HG02642 (cell line): ENCODE measurements at regions not wholly inside any gene's neighbourhood (a gene's known extent, or its start where the extent isn't known, plus 50 kb on each side); places are given as distances from the start of the nearest gene placed in this dataset.
"Not testable (repeated sequence)": the region's sequence is repeated elsewhere in the genome, so short reads cannot be mapped to it uniquely, and the experiment has no call there.

Source experiments
- ATAC-seq: cut with Tn5 transposase; IDR thresholded peaks from one replicate; pipeline ENCODE4 v1.9.1; 2021; ENCODE audit warnings: mild to moderate bottlenecking; ENCODE audit not compliant: unreplicated experiment, poor library complexity

GRCh38 chr3:194959666-194960065, 274.0 kb downstream of the FAM43A start:
- not testable (repeated sequence) for ATAC-seq

- no peak for ATAC-seq
Observed at GRCh38 chr3:194960446-194961032, 274.9 kb downstream of the FAM43A start.

- ATAC-seq, result no peak
Observed at GRCh38 chr3:194961149-194961548, 275.5 kb downstream of the FAM43A start.

GRCh38 chr3:194961571-194961970, 275.9 kb downstream of the FAM43A start:
- ATAC-seq, result no peak

- ATAC-seq, result no peak
Observed at GRCh38 chr3:194962056-194962455, 276.4 kb downstream of the FAM43A start.

GRCh38 chr3:194964809-194965208, 279.1 kb downstream of the FAM43A start:
- no peak for ATAC-seq

GRCh38 chr3:194967151-194968117, 281.8 kb downstream of the FAM43A start:
- ATAC-seq, result no peak

GRCh38 chr3:194970066-194970465, 284.4 kb downstream of the FAM43A start:
- ATAC-seq, result no peak

- ATAC-seq, result no peak
Observed at GRCh38 chr3:194971009-194971408, 285.3 kb downstream of the FAM43A start.

GRCh38 chr3:194971965-194972364, 286.3 kb downstream of the FAM43A start:
- ATAC-seq, result no peak

- ATAC-seq, result no peak
Observed at GRCh38 chr3:194972641-194973040, 287.0 kb downstream of the FAM43A start.

- no peak for ATAC-seq
Observed at GRCh38 chr3:194973366-194974000, 287.8 kb downstream of the FAM43A start.

- ATAC-seq, result no peak
Observed at GRCh38 chr3:194974468-194975135, 288.9 kb downstream of the FAM43A start.

GRCh38 chr3:194976049-194976451, 290.4 kb downstream of the FAM43A start:
- ATAC-seq, result no peak

GRCh38 chr3:194976874-194977273, 291.2 kb downstream of the FAM43A start:
- no peak for ATAC-seq

GRCh38 chr3:194977356-194977755, 291.7 kb downstream of the FAM43A start:
- no peak for ATAC-seq

- ATAC-seq, result no peak
Observed at GRCh38 chr3:194979173-194979572, 291.8 kb downstream of the XXYLT1 start.

- no peak for ATAC-seq
Observed at GRCh38 chr3:194982472-194982871, 288.5 kb downstream of the XXYLT1 start.

- no peak for ATAC-seq
Observed at GRCh38 chr3:194983121-194983520, 287.8 kb downstream of the XXYLT1 start.

GRCh38 chr3:194983620-194984019, 287.3 kb downstream of the XXYLT1 start:
- no peak for ATAC-seq

GRCh38 chr3:194984066-194984465, 286.9 kb downstream of the XXYLT1 start:
- no peak for ATAC-seq
